ENCODE measurements at regions not wholly inside any gene's neighbourhood (a gene's known extent, or its start where the extent isn't known, plus 50 kb on each side); places are given as distances from the start of the nearest gene placed in this dataset.

DNA sequence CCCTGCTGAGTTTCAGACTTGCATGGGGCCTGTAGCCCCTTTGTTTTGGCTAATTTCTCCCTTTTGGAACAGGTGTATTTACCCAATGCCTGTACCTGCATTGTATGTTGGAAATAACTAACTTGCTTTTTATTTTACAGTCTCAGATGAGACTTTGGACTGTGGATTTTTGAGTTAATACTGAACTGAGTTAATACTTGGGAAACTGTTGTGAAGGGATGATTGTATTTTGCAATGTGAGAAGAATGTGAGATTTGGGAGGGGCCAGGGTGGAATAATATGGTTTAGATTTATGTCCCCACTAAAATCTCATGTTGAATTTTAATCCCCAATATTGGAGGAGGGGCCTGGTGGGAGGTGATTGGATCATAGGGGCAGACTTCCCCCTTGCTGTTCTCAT lies 99.1 kb upstream of the IRAK1BP1 start:
- TF ChIP-seq, protein P1, sequence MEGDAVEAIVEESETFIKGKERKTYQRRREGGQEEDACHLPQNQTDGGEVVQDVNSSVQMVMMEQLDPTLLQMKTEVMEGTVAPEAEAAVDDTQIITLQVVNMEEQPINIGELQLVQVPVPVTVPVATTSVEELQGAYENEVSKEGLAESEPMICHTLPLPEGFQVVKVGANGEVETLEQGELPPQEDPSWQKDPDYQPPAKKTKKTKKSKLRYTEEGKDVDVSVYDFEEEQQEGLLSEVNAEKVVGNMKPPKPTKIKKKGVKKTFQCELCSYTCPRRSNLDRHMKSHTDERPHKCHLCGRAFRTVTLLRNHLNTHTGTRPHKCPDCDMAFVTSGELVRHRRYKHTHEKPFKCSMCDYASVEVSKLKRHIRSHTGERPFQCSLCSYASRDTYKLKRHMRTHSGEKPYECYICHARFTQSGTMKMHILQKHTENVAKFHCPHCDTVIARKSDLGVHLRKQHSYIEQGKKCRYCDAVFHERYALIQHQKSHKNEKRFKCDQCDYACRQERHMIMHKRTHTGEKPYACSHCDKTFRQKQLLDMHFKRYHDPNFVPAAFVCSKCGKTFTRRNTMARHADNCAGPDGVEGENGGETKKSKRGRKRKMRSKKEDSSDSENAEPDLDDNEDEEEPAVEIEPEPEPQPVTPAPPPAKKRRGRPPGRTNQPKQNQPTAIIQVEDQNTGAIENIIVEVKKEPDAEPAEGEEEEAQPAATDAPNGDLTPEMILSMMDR (IDR thresholded peaks at IDR 0.05) = no peak
- TF ChIP-seq POLR2AphosphoS5 (IDR thresholded peaks at IDR 0.05) = no peak
